ENCODE measurements at regions not wholly inside any gene's neighbourhood (a gene's known extent, or its start where the extent isn't known, plus 50 kb on each side); places are given as distances from the start of the nearest gene placed in this dataset.

GRCh38 chr5:171544913-171545765, 125.7 kb downstream of the FGF18 start:
- no TSS peak for BruUV-seq (replicated peaks)
- Histone ChIP-seq H3K79me2 (ENCODE audit: insufficient read depth, low read length) (no peaks in the 10 kb centered on the region), H3K4me1 (ENCODE audit: insufficient read depth, low read length) (no peaks in the 10 kb centered on the region), H3K27ac (ENCODE audit: extremely low read length, insufficient read depth, low read length) (no peak overlapping the region), H2AFZ (ENCODE audit: low read length) (no peak overlapping the region), H3K36me3 (replicated peaks in 1 of 2; ENCODE audit: control insufficient read depth in 1 of 2, insufficient read depth in 2 of 2, low read length in 2 of 2) (no peaks in the 10 kb centered on the region), H3K4me2 (ENCODE audit: low read depth, low read length) (no peak overlapping the region), H3K4me3 (replicated peaks in 1 of 3; ENCODE audit: insufficient read depth in 1 of 3, low read depth in 2 of 3, low read length in 3 of 3) (no peak overlapping the region), H3K9ac (ENCODE audit: insufficient read depth, low read depth, low read length) (no peak overlapping the region), H3K9me3 (ENCODE audit: low read length) (no peaks in the 10 kb centered on the region), H4K20me1 (ENCODE audit: insufficient read depth, low read length) (no peaks in the 10 kb centered on the region), H3K27me3 (ENCODE audit: control insufficient read depth in 1 of 2, insufficient read depth in 2 of 2, low read length in 2 of 2) (peaks cover 0 to 49% of the 10 kb centered on the region in 2 experiments; a peak in 2 of 5 replicates)
- 42% methylated on average over 14 of the region's 17 CpGs for WGBS (ENCODE audit: low lambda C conversion rate)
- intact Hi-C loops (cut with micrococcal nuclease; ENCODE audit: unreplicated experiment) (no loop called here), in situ Hi-C loops (cut with HindIII; ENCODE audit: extremely low pct_ligation_motif_present, low pct_unique_long_range_greater_than_20kb) (no loop called here)
- TF ChIP-seq TFE3 (CRISPR knock-in tag; IDR thresholded peaks at IDR 0.05) (no peak), ZNF644 (CRISPR knock-in tag; IDR thresholded peaks at IDR 0.05; ENCODE audit: low read depth) (no peak), ZFP36L1 (CRISPR knock-in tag; IDR thresholded peaks at IDR 0.05) (no peak), NONO (IDR thresholded peaks at IDR 0.05) (no peak), NONO (CRISPR knock-in tag; conservative IDR thresholded peaks at IDR 0.05) (no peak), ZNF180 (CRISPR knock-in tag; IDR thresholded peaks at IDR 0.05; ENCODE audit: borderline replicate concordance, low read depth) (no peak)
- TF ChIP-seq, protein P1, sequence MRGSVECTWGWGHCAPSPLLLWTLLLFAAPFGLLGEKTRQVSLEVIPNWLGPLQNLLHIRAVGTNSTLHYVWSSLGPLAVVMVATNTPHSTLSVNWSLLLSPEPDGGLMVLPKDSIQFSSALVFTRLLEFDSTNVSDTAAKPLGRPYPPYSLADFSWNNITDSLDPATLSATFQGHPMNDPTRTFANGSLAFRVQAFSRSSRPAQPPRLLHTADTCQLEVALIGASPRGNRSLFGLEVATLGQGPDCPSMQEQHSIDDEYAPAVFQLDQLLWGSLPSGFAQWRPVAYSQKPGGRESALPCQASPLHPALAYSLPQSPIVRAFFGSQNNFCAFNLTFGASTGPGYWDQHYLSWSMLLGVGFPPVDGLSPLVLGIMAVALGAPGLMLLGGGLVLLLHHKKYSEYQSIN (CRISPR knock-in tag; IDR thresholded peaks at IDR 0.05; ENCODE audit: borderline replicate concordance): no peak
- ATAC-seq (no peak), FAIRE-seq (no peak), DNase-seq (ENCODE audit: low spot score) (no peak)
- ChIA-PET POLR2A (no interaction called here), CTCF (ENCODE audit: low intra/inter-chr PET ratio, low total read pairs) (no interaction called here)

Data from HepG2 (cell line).